ENCODE measurements at regions not wholly inside any gene's neighbourhood (a gene's known extent, or its start where the extent isn't known, plus 50 kb on each side); places are given as distances from the start of the nearest gene placed in this dataset.

GRCh38 chr4:37737466-37737865 is 51.3 kb upstream of the RELL1 start:
- DNase-seq = no peak

Measured in NCI-H187 (cell line).